WI38 (cell line): ENCODE measurements at regions not wholly inside any gene's neighbourhood (a gene's known extent, or its start where the extent isn't known, plus 50 kb on each side); places are given as distances from the start of the nearest gene placed in this dataset.

Experiments used
- H3K4me3 ChIP-seq: 2 replicates; pipeline ENCODE4 v1.5.1; 2011; ENCODE audit warnings: low read depth, mild to moderate bottlenecking, control low read depth, low read length
- CTCF ChIP-seq: IDR thresholded peaks from 2 replicates; pipeline ENCODE4 v1.5.1; 2012; ENCODE audit warnings: low read depth, mild to moderate bottlenecking, control low read depth, low read length

DNA sequence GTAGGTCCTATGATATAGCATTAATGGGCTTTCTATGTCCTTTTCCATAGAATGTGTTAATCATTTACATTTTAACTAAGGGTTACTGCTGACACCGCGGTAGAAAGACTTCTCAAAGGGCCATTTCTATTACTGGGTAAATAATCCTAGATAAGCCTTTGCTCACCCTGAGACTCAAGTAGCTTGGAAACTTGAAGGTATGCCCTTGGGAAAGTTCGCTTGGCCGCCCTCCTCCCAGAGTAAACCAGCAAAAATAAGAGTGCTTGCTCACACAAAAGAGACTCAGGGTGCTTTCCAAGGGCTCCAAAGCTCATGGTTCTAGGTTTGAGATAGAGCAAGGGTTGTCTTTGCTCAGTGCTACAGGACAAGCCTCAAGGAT is 85.8 kb upstream of the TMPRSS2 start:
- TF ChIP-seq CTCF, result no peak
- H3K4me3 ChIP-seq, result no peak overlapping the region

GRCh38 chr21:41593051-41593759 is 85.2 kb upstream of the TMPRSS2 start:
- no peak overlapping the region for H3K4me3 ChIP-seq
- no peak for TF ChIP-seq CTCF

GRCh38 chr21:41589620-41590175 is 81.7 kb upstream of the TMPRSS2 start:
- no peak overlapping the region for H3K4me3 ChIP-seq
- no peak for TF ChIP-seq CTCF

DNA sequence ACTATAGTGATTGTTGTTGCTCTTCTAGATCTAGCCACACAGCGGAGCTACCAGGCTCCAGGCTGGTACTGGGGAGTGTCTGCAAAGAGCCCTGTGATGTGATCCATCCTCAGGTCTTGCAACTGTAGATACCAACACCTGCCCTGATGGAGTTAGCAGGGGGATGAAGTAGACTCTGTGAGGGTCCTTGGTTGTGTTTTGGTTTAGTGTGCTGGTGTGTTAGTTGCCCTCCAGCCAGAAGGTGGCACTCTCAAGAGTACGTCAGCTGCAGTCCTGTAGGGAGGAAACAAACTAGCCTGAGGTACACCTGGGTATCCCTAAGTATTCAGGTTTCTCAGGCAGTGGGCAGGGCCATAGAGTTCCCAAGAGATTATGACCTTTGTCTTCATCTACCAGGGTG is 81.2 kb upstream of the TMPRSS2 start:
- H3K4me3 ChIP-seq, result no peak overlapping the region
- TF ChIP-seq CTCF, result no peak

- no peak for TF ChIP-seq CTCF
- no peak overlapping the region for H3K4me3 ChIP-seq
Observed at GRCh38 chr21:41585199-41585994, 77.4 kb upstream of the TMPRSS2 start.

DNA sequence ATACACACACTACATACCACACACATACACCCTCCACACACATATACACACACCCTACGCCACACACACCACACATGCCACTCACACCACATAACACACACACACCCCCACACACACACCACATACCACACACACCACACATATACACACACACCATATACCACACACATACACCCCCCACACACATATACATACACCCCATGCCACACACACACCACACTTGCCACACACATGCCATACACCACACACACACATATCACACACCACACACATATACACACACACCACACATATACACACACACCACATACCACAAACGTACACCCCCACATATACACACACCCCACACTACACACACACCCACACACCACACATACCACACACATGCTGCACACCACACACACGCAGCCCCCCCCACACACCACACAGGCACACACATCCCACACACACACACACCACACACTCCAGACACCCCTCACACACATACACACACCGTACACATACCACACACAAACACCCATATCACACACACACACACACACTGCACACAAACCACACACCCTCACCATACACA is 76.7 kb upstream of the TMPRSS2 start:
- no peak for TF ChIP-seq CTCF

GRCh38 chr21:41583274-41583790 is 75.4 kb upstream of the TMPRSS2 start:
- H3K4me3 ChIP-seq, result no peak overlapping the region

More for the DNA sequence above, 76.7 kb upstream of the TMPRSS2 start:
- H3K4me3 ChIP-seq, result no peak overlapping the region

More at GRCh38 chr21:41583274-41583790, 75.4 kb upstream of the TMPRSS2 start:
- no peak for TF ChIP-seq CTCF
